ENCODE measurements at regions not wholly inside any gene's neighbourhood (a gene's known extent, or its start where the extent isn't known, plus 50 kb on each side); places are given as distances from the start of the nearest gene placed in this dataset.
"Not testable (repeated sequence)": the region's sequence is repeated elsewhere in the genome, so short reads cannot be mapped to it uniquely, and the experiment has no call there.

DNA sequence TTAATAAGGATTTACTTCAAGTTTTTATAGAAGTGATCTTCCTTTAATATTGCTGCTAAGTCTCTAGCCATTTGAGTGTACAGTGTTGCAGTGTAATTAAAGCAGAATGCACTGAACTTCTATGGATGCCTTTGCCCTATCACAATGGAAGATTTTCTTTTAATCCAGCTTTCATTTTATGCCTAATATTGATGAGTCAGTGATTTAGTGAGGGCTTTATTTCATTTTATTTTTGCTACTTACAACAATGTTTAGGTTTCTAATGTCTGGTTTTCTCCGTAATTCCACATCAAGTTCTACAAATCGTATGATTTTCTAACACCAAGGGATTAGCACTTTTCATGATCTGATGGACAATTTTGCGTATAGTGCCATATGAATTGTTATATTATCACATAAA lies 504.1 kb downstream of the PCDH11X start:
- no peaks in the 10 kb centered on the region for H3K9me3 Mint-ChIP-seq

GRCh38 chrX:92298067-92298466 lies 518.9 kb downstream of the PCDH11X start:
- not testable (repeated sequence) for H3K36me3 Mint-ChIP-seq; H3K9me3 Mint-ChIP-seq; DNase-seq (ENCODE audit: low spot score in 2 of 2, unreplicated experiment in 2 of 2); H3K4me1 Mint-ChIP-seq; H3K27ac Mint-ChIP-seq; H3K4me3 Mint-ChIP-seq; H3K27me3 Mint-ChIP-seq (ENCODE audit: low read depth)

More for the DNA sequence above, 504.1 kb downstream of the PCDH11X start:
- no peak for TF ChIP-seq CTCF (IDR thresholded peaks at IDR 0.05; ENCODE audit: unreplicated experiment)
- DNase-seq (ENCODE audit: low spot score in 2 of 2, unreplicated experiment in 2 of 2), result no peak
- Mint-ChIP-seq H3K36me3 (no peaks in the 10 kb centered on the region), H3K27me3 (ENCODE audit: low read depth) (no peaks in the 10 kb centered on the region), H3K27ac (no peak overlapping the region), H3K4me1 (no peaks in the 10 kb centered on the region), H3K4me3 (no peak overlapping the region)

DNA sequence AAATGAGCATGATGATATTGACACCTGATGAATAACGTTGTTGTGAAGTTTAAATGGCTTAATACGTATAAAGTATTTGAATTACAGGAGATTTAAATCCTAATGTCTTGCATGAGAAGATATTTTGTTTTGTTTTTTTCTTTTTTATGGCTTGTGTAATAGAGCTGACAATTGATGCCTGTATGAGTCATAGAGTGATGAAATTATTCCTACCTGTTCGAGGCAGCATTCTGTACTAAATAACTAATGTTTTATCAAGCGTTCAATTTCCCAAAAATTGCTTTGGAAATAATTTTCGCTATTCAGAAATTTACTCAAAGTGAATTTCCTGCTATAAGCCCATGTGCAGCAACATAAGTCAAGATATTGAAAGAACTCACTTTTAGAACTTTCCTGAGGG lies 554.0 kb downstream of the PCDH11X start:
- not testable (repeated sequence) for H3K9me3 Mint-ChIP-seq; H3K36me3 Mint-ChIP-seq; H3K27ac Mint-ChIP-seq; H3K27me3 Mint-ChIP-seq (ENCODE audit: low read depth); DNase-seq (ENCODE audit: low spot score in 2 of 2, unreplicated experiment in 2 of 2); H3K4me1 Mint-ChIP-seq; H3K4me3 Mint-ChIP-seq

DNA sequence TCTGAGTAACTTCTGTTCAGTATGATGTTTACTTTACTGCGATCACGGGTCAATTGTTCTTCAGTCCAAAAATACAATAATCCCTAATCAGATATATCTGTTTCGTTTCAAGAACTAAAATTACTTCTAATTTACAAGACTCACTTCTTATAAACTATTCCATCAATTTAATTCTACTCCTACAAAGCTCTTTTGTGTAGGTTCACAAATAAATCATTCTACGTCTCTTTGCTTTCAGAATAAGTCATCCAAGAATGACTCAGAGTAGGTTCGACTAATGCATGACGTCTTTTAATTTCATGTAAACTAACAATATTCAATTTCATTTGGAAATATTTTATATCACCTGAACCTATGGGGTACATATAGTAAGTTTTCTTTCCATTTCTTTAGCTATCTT lies 571.9 kb downstream of the PCDH11X start:
- not testable (repeated sequence) for H3K27ac Mint-ChIP-seq; H3K36me3 Mint-ChIP-seq; H3K4me1 Mint-ChIP-seq; H3K4me3 Mint-ChIP-seq; H3K27me3 Mint-ChIP-seq (ENCODE audit: low read depth); H3K9me3 Mint-ChIP-seq; DNase-seq (ENCODE audit: low spot score in 2 of 2, unreplicated experiment in 2 of 2)

GRCh38 chrX:92351511-92351910 lies 572.3 kb downstream of the PCDH11X start:
- no peaks in the 10 kb centered on the region for H3K9me3 Mint-ChIP-seq
- H3K27me3 Mint-ChIP-seq (ENCODE audit: low read depth), result no peaks in the 10 kb centered on the region
- peaks cover 2% of the 10 kb centered on the region for H3K4me1 Mint-ChIP-seq
- no peak for DNase-seq (ENCODE audit: low spot score in 2 of 2, unreplicated experiment in 2 of 2)
- H3K27ac Mint-ChIP-seq, result no peak overlapping the region
- H3K4me3 Mint-ChIP-seq, result no peak overlapping the region
- no peak for TF ChIP-seq CTCF (IDR thresholded peaks at IDR 0.05; ENCODE audit: unreplicated experiment)
- H3K36me3 Mint-ChIP-seq, result no peaks in the 10 kb centered on the region

Measured in mesothelial cell of epicardium (in vitro differentiated cells).